IgD-negative memory B cell (primary cell): ENCODE measurements at regions not wholly inside any gene's neighbourhood (a gene's known extent, or its start where the extent isn't known, plus 50 kb on each side); places are given as distances from the start of the nearest gene placed in this dataset.

Experiments
- H3K27ac Mint-ChIP-seq, 3 donors: one replicate each; pipeline ENCODE4 v1.8.0; 2020 to 2022; ENCODE audit warnings: mild to moderate bottlenecking in 3 of 3, mixed read lengths in 3 of 3, moderate library complexity in 1 of 3
- H3K27me3 Mint-ChIP-seq: one replicate; pipeline ENCODE4 v1.8.0; 2021; ENCODE audit warnings: mixed read lengths
- H3K36me3 Mint-ChIP-seq: one replicate; pipeline ENCODE4 v1.8.0; 2020; ENCODE audit warnings: mild to moderate bottlenecking, mixed read lengths
- H3K4me1 Mint-ChIP-seq, 3 donors: one replicate each; pipeline ENCODE4 v1.8.0; 2020 to 2022; ENCODE audit warnings: mixed read lengths in 3 of 3, mild to moderate bottlenecking in 1 of 3
- H3K4me3 Mint-ChIP-seq, 4 donors: one replicate each; pipeline ENCODE4 v1.8.0; 2020 to 2022; ENCODE audit warnings: mild to moderate bottlenecking in 4 of 4, mixed read lengths in 4 of 4, moderate library complexity in 3 of 4
- H3K9me3 Mint-ChIP-seq, 3 donors: one replicate each; pipeline ENCODE4 v1.8.0; 2020 to 2021; ENCODE audit warnings: mixed read lengths in 3 of 3, mild to moderate bottlenecking in 1 of 3

GRCh38 chr3:24831221-24831620 is 336.6 kb upstream of the THRB start:
- H3K4me3 Mint-ChIP-seq = no peak overlapping the region
- H3K9me3 Mint-ChIP-seq = peaks cover 0 to 4% (median 4%) of the 10 kb centered on the region in 3 donors
- H3K27ac Mint-ChIP-seq = no peak overlapping the region
- H3K36me3 Mint-ChIP-seq = peaks cover 2% of the 10 kb centered on the region
- no peaks in the 10 kb centered on the region for H3K4me1 Mint-ChIP-seq
- H3K27me3 Mint-ChIP-seq = peaks cover 25% of the 10 kb centered on the region

- Mint-ChIP-seq H3K9me3 (peaks cover 0 to 4% (median 4%) of the 10 kb centered on the region in 3 donors), H3K4me1 (no peaks in the 10 kb centered on the region), H3K36me3 (peaks cover 2% of the 10 kb centered on the region), H3K4me3 (no peak overlapping the region), H3K27me3 (peaks cover 18% of the 10 kb centered on the region), H3K27ac (no peak overlapping the region)
Measured at GRCh38 chr3:24832891-24833290, 338.2 kb upstream of the THRB start.

GRCh38 chr3:24834442-24834841 is 339.8 kb upstream of the THRB start:
- Mint-ChIP-seq H3K36me3 (no peaks in the 10 kb centered on the region), H3K9me3 (peaks cover 0 to 4% (median 4%) of the 10 kb centered on the region in 3 donors), H3K27ac (no peak overlapping the region), H3K4me3 (no peak overlapping the region), H3K4me1 (no peaks in the 10 kb centered on the region), H3K27me3 (peaks cover 9% of the 10 kb centered on the region)

GRCh38 chr3:24835510-24835909 is 340.9 kb upstream of the THRB start:
- Mint-ChIP-seq H3K4me1 (no peaks in the 10 kb centered on the region), H3K27me3 (peaks cover under 1% of the 10 kb centered on the region), H3K4me3 (no peak overlapping the region), H3K27ac (no peak overlapping the region), H3K9me3 (peaks cover 0 to 4% (median 4%) of the 10 kb centered on the region in 3 donors), H3K36me3 (no peaks in the 10 kb centered on the region)

GRCh38 chr3:24837601-24838000 is 343.0 kb upstream of the THRB start:
- Mint-ChIP-seq H3K9me3 (peaks cover 0 to 4% (median 3%) of the 10 kb centered on the region in 3 donors), H3K4me1 (no peaks in the 10 kb centered on the region), H3K36me3 (no peaks in the 10 kb centered on the region), H3K4me3 (no peak overlapping the region), H3K27ac (no peak overlapping the region), H3K27me3 (no peaks in the 10 kb centered on the region)

- no peaks in the 10 kb centered on the region for H3K27me3 Mint-ChIP-seq
- H3K9me3 Mint-ChIP-seq = no peaks in the 10 kb centered on the region
- H3K4me1 Mint-ChIP-seq = no peaks in the 10 kb centered on the region
- H3K27ac Mint-ChIP-seq = no peak overlapping the region
- peaks cover 2% of the 10 kb centered on the region for H3K36me3 Mint-ChIP-seq
- H3K4me3 Mint-ChIP-seq = no peak overlapping the region
Measured at GRCh38 chr3:24838533-24838932, 343.9 kb upstream of the THRB start.

GRCh38 chr3:24843955-24844354 is 349.3 kb upstream of the THRB start:
- H3K4me1 Mint-ChIP-seq = no peaks in the 10 kb centered on the region
- no peaks in the 10 kb centered on the region for H3K27me3 Mint-ChIP-seq
- no peak overlapping the region for H3K27ac Mint-ChIP-seq

GRCh38 chr3:24845524-24846155 is 351.0 kb upstream of the THRB start:
- Mint-ChIP-seq H3K4me3 (no peak overlapping the region), H3K36me3 (peaks cover 3% of the 10 kb centered on the region), H3K27ac (no peak overlapping the region), H3K9me3 (peaks cover 0 to 3% (median 2%) of the 10 kb centered on the region in 3 donors), H3K27me3 (no peaks in the 10 kb centered on the region), H3K4me1 (no peaks in the 10 kb centered on the region)

More at GRCh38 chr3:24843955-24844354, 349.3 kb upstream of the THRB start:
- Mint-ChIP-seq H3K9me3 (peaks cover 0 to 3% (median 0%) of the 10 kb centered on the region in 3 donors), H3K4me3 (no peak overlapping the region), H3K36me3 (peaks cover 3% of the 10 kb centered on the region)

- no peaks in the 10 kb centered on the region for H3K27me3 Mint-ChIP-seq
- peaks cover 0 to 4% (median 2%) of the 10 kb centered on the region in 3 donors for H3K9me3 Mint-ChIP-seq
- peaks cover 3% of the 10 kb centered on the region for H3K36me3 Mint-ChIP-seq
- H3K4me1 Mint-ChIP-seq = no peaks in the 10 kb centered on the region
- peak overlapping the region in 1 of 3 donors; percentile 31 for H3K27ac Mint-ChIP-seq
- H3K4me3 Mint-ChIP-seq = no peak overlapping the region
Measured at GRCh38 chr3:24846286-24846860, 351.7 kb upstream of the THRB start.

- H3K4me1 Mint-ChIP-seq = no peaks in the 10 kb centered on the region
- H3K4me3 Mint-ChIP-seq = no peak overlapping the region
- no peak overlapping the region for H3K27ac Mint-ChIP-seq
- H3K9me3 Mint-ChIP-seq = peaks cover 0 to 6% (median 2%) of the 10 kb centered on the region in 3 donors
- no peaks in the 10 kb centered on the region for H3K27me3 Mint-ChIP-seq
- H3K36me3 Mint-ChIP-seq = no peaks in the 10 kb centered on the region
Measured at GRCh38 chr3:24850245-24850644, 355.6 kb upstream of the THRB start.

- Mint-ChIP-seq H3K9me3 (peaks cover 0 to 3% (median 2%) of the 10 kb centered on the region in 3 donors), H3K36me3 (no peaks in the 10 kb centered on the region), H3K4me3 (no peak overlapping the region), H3K27ac (no peak overlapping the region), H3K27me3 (no peaks in the 10 kb centered on the region), H3K4me1 (no peaks in the 10 kb centered on the region)
Measured at GRCh38 chr3:24853685-24854490, 359.2 kb upstream of the THRB start.

- Mint-ChIP-seq H3K4me3 (no peak overlapping the region), H3K27me3 (no peaks in the 10 kb centered on the region), H3K27ac (no peak overlapping the region), H3K9me3 (peaks cover 0 to 3% (median 2%) of the 10 kb centered on the region in 3 donors), H3K36me3 (no peaks in the 10 kb centered on the region), H3K4me1 (no peaks in the 10 kb centered on the region)
Measured at GRCh38 chr3:24854748-24855147, 360.1 kb upstream of the THRB start.

GRCh38 chr3:24857945-24858344 is 363.3 kb upstream of the THRB start:
- no peak overlapping the region for H3K27ac Mint-ChIP-seq
- H3K4me1 Mint-ChIP-seq = no peaks in the 10 kb centered on the region
- H3K27me3 Mint-ChIP-seq = no peaks in the 10 kb centered on the region
- no peaks in the 10 kb centered on the region for H3K36me3 Mint-ChIP-seq
- H3K9me3 Mint-ChIP-seq = peaks cover 0 to 2% (median 0%) of the 10 kb centered on the region in 3 donors
- H3K4me3 Mint-ChIP-seq = no peak overlapping the region

- Mint-ChIP-seq H3K4me3 (no peak overlapping the region), H3K27ac (no peak overlapping the region), H3K4me1 (no peaks in the 10 kb centered on the region)
Measured at GRCh38 chr3:24863215-24863614, 368.6 kb upstream of the THRB start.

GRCh38 chr3:24867783-24868182 is 373.1 kb upstream of the THRB start:
- Mint-ChIP-seq H3K36me3 (no peaks in the 10 kb centered on the region), H3K9me3 (peaks cover 2 to 3% (median 3%) of the 10 kb centered on the region in 3 donors), H3K27me3 (no peaks in the 10 kb centered on the region), H3K4me1 (no peaks in the 10 kb centered on the region), H3K4me3 (no peak overlapping the region), H3K27ac (no peak overlapping the region)

More at GRCh38 chr3:24863215-24863614, 368.6 kb upstream of the THRB start:
- Mint-ChIP-seq H3K27me3 (no peaks in the 10 kb centered on the region), H3K36me3 (no peaks in the 10 kb centered on the region), H3K9me3 (peaks cover 0 to 2% (median 2%) of the 10 kb centered on the region in 3 donors)
